SHP77 treated with DMSO at 0.1 percent for 48 hours (cell line): ENCODE measurements at regions not wholly inside any gene's neighbourhood (a gene's known extent, or its start where the extent isn't known, plus 50 kb on each side); places are given as distances from the start of the nearest gene placed in this dataset.

Experiments
- DNase-seq: peaks from one replicate; lab custom pipeline; 2025; lab: John Stamatoyannopoulos, UW

DNA sequence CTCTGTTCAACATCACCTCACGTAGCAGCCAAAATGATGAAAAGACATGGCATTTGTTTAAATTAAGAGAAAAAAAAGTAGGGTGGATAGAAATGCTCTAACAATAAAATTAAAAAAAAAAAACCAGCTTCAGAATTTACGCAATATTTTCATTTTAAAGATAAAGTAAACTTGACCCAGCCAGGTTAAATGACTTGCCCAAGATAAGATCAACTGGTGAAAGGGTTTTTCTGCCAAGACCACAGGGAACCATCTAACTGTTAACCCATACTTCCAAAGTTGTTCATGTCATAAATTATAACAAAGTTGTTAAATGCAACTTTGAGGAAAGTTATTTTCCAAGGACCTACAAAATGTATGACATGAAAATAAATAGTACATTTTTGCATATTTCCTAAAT, 129.6 kb upstream of the SOX5 start:
- DNase-seq = no peak

GRCh38 chr12:24078318-24078765, 128.9 kb upstream of the SOX5 start:
- no peak for DNase-seq

DNA sequence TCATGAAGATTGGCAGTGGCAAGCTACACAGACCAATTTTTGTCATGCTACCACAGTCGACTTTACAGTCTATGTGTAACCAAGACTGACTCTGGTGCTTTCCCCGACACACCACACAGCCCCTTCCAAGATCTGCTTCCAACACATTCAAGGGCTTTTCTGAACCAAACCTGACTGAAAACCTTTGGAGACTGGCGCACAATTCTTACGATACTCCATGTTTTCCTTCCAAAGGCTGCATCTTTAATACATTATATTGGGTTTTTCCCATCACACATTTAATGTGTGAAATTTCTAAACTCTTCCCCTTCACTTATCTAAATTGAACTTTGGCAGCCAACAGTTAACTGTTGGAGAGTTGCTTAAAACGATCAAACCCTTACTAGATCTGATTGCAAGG, 127.7 kb upstream of the SOX5 start:
- DNase-seq = no peak

GRCh38 chr12:24075650-24076049, 126.2 kb upstream of the SOX5 start:
- DNase-seq = no peak

GRCh38 chr12:24073170-24073810, 123.8 kb upstream of the SOX5 start:
- DNase-seq = no peak

DNA sequence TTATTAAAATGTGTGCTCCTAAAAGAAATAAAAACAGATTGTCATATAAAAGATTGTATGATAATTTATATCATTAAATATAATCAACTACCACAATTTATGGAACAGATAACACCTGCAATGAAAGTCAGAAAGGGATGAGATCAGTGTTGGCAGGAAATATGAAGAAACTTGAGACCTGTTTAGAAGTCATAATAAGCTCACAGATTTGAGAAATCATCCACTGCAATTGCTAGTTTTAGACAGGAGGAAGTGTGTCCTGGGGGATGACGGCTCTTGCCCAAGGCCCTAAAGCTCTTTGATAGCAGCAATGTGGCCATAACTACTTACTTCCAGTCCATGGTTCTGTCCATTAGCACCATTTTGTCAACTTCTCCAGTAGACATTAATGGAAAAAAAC, 122.8 kb upstream of the SOX5 start:
- DNase-seq = no peak

DNA sequence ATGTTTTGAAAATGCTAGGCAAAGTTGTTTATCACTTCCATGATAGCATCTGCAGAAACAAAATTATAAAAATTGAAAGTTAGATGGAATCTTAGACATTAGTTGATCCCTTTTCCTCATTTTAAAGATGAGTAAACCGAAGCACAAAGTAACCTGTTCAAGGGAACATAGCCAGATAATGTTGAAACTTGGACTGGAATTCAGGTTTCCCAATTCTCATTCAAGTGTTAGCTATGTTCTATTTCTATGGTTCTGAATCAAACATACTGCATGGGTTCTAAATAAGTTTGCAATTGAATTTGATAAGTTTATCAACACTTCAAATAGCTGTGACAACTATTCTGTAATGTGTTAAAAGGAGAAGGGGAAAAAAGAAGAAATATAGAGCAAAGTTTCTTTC, 122.4 kb upstream of the SOX5 start:
- no peak for DNase-seq

DNA sequence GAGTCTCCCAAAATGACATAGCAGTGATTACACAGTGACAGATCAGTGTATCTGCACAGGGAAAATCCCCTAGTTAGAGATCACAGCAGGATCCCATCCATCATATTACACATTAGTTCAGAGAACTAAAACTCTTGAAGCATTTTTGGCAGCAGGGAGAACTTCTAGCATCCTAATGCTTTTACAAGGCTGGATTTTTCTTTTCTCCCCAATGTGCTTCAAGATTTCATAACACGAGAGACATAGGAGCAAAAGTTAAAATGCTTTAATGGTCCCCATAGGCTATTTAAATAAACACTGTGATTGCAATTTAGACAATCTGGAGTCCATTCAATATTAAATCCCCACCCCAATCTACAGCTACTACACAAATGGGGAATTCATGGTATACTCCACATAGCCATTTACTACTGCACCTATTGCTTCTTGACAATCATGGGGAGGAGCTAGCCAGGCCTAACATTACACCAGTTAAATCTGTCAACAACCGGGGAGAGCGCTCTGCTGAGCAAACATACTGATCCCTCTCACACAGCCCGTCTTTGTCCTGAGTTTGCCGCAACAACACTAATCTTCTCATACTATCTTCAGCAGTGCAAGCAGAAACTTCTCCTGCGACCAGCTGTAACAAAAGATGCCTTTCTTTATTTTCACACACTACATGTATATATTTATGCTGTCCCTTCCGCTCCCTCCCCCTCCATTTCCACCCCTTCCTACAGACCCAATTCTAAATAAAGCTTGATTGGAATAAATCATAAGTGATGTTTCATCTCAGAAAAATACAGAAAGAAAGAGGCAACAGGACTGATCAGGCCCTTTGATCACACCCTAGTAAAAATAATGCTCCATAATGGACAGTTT, 120.3 kb upstream of the SOX5 start:
- DNase-seq = peak; percentile 10

DNA sequence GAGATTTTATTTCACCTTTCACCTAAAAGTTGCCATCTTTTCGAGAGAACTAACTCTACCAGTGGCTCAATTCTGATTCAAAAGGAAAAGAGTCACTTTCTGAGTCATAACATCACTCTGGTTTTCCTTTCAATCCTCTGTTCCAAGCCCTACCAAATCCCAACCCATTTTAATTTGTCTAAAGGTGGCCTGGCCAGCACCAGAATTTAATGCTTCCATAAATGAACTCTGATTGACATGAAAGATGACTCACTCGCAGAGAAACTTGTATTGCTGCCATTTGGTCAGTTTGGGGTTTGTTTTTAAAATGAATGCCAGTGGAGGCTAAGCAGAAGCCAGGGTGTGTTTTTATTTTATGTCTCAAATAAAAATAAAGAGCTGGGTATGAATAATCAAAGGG, 117.4 kb upstream of the SOX5 start:
- no peak for DNase-seq

- no peak for DNase-seq
Observed at GRCh38 chr12:24066097-24066496, 116.6 kb upstream of the SOX5 start.

DNA sequence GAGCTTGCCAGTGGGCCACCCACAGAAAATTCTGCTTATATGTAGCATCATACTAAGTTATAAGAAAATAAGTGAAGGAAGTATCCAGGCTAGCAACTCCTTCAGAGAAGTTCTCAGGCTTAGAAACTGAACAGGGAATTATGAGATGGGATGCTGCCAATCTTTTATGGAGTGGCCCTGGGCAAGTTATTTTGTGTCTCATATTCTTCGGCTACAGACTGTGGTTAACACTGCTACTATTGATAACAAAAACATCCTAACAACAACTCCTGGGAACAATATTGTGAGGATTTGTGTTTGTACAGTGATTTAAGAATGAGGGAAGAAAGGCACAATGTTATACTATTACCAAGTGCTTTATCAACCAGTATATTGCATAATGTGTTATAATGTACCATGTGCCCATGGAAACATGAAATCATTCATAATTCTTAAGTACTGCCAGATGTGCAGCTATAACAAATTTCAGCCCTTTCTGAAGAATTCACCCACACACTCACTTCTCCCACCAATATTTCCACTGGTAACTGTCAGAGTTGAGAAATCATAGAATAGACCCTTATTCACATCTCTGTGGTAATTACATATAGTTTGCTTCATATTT, 113.3 kb upstream of the SOX5 start:
- DNase-seq = no peak

- DNase-seq = no peak
Observed at GRCh38 chr12:24060089-24060488, 110.6 kb upstream of the SOX5 start.

DNA sequence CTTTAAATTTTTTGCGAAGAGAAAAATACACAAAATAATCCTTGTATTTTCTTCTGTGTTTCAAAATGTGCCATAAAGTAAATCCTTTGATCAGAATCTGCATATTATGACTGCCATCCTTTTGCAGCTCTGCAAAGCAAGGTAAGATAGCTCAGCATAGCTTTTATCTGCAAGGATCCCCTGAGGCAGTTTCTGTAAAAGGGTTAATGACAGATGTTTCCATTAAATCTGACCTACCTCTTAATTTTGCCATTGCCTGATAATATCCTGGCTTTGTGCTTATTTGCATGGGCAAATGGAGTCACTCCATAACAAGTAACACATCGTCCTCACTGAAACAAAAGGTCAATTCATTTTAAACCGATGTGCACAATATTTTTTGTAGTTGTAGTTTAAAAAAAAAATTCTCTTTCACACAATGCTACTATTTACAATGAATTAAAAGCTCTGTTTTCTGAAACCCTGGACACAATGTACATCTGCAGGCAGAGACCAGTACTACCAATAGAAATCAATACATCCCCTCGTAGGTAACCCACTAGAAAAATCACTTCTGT, 108.5 kb upstream of the SOX5 start:
- no peak for DNase-seq

DNA sequence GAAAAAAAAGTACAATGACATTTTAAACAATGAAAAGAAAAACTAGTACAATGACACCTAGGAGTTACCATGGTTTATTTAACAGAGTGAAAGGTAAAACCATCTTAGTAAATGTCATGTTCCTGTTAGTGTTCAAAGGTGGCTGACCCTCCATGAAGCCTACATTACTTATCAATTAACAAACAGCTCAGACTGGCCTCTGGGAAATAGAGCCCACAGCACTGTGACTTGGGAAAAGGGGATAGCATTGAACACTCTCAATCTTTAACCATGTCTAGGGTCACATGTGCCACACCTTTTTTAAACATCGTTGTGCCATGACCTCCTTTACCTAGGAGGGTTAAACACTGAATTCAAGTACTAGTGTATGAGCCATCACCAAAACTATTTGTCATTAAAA, 106.3 kb upstream of the SOX5 start:
- no peak for DNase-seq

DNA sequence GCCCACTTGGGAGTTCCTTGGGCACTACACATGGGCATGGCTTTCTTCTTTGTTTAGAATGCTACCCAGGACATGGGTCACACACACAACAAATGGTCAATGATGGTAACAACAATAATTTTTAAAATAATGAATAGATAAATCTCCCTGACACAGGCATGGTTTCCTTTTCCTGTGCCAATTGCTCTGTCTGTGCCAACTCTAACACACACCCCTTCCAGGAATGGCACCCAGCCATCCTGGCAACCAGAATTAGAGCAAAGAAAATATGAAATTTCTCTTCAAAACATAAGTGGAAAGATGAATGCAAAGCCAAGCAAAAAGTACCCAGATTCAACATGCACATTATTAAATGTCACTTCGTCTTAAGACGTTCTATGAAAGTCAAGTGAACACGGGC, 104.9 kb upstream of the SOX5 start:
- DNase-seq = no peak

GRCh38 chr12:24049728-24050127, 100.3 kb upstream of the SOX5 start:
- no peak for DNase-seq

GRCh38 chr12:24049101-24049500, 99.6 kb upstream of the SOX5 start:
- DNase-seq = no peak

DNA sequence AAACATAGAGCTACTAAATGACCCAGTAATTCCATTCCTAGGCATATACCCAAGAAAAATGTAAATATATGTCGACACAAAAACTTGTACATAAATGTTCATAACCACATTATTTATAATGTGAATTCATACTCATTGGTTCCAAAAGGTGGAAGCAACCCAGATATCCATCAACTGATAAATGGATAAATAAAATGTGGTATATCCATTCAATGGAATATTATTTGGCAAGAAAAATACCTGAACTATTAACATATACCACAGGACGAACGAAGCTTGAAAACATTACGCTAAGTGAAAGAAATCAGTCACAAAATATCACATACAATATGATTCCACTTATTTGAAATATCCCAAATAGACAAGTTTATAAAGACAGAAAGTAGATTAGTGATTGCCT, 99.0 kb upstream of the SOX5 start:
- DNase-seq = no peak

DNA sequence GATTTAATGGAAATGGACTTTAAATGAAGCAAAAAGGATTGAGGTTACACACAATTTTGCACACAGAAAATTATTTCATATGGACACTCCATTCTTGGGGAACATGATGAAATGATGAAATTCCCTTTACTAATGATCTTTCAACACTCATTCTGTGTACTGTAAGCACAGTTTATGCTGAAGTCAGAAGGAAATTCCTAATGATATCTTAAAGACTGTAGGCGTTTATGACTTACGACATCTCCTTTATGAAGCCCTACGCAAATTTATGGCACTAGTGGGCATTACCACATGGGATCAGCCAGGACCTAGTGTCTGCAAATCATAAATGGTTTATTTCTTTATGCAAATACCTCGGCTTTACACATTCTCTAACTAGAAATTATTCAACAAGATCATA, 97.9 kb upstream of the SOX5 start:
- no peak for DNase-seq

DNA sequence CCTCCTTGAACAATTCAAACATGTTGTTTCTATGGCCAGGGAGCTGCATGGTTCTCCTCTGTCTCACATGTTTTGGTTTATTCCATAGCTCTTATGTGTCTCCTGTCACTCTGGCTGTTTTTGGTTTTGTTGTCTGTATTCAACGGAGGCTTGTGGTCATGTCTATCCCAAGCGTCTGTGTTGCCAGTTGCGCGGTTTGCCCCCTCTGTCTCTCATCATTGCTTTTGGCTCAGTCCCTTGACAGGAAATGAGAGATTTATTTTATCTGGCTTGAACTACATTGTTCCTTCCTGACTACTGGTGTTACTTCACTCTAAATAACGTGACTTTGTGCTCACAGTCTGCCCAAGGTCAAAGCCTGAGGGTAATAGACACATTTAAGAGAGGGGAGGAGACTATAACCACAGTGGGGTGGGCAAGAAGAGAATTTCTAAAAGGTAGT, 96.4 kb upstream of the SOX5 start:
- no peak for DNase-seq

GRCh38 chr12:24044941-24045703, 95.7 kb upstream of the SOX5 start:
- no peak for DNase-seq

GRCh38 chr12:24042651-24043050, 93.2 kb upstream of the SOX5 start:
- DNase-seq = no peak
